SH-SY5Y (cell line): ENCODE measurements at regions not wholly inside any gene's neighbourhood (a gene's known extent, or its start where the extent isn't known, plus 50 kb on each side); places are given as distances from the start of the nearest gene placed in this dataset.

Experiments
- GATA2 ChIP-seq: IDR thresholded peaks from 2 replicates; pipeline ENCODE4 v1.6.1; 2011; ENCODE audit warnings: mild to moderate bottlenecking, low read depth, low read length
- GATA3 ChIP-seq: IDR thresholded peaks from 2 replicates; pipeline ENCODE4 v1.6.1; 2011; ENCODE audit warnings: low read depth, mild to moderate bottlenecking, low read length, moderate library complexity

- TF ChIP-seq GATA3, result no peak
- TF ChIP-seq GATA2, result no peak
Observed at GRCh38 chr4:153071958-153072598, 132.2 kb upstream of the TRIM2 start.
